GM12878 (cell line): ENCODE measurements at regions not wholly inside any gene's neighbourhood (a gene's known extent, or its start where the extent isn't known, plus 50 kb on each side); places are given as distances from the start of the nearest gene placed in this dataset.
"Not testable (repeated sequence)": the region's sequence is repeated elsewhere in the genome, so short reads cannot be mapped to it uniquely, and the experiment has no call there.

Experiments
- ATAC-seq: fragments of 200-7000 bp; cut with Tn5 transposase; 3 replicates; pipeline ENCODE4 v1.9.1; 2020; ENCODE audit warnings: mild to moderate bottlenecking, moderate library complexity
- BruUV-seq: library from RNA; stranded (reverse); fragments of 400-500 nt; replicated peaks from 2 replicates; lab custom pipeline; 2021; lab: Mats Ljungman, UMichigan
- CTCF ChIA-PET: fragments of 300-600 bp; sonication (Branson Sonifier 250); formaldehyde crosslinking; extraction: SDS; loops from one replicate; lab custom pipeline; 2021; ENCODE audit warnings: inconsistent platforms; lab: Yijun Ruan, JAX
- POLR2A ChIA-PET: fragments of 350-600 bp; formaldehyde crosslinking; extraction: SDS; loops from one replicate; lab custom pipeline; 2021; ENCODE audit warnings: inconsistent platforms; lab: Charles Lee
- RAD21 ChIA-PET: fragments of 300-600 bp; sonication (Branson Sonifier 250); formaldehyde crosslinking; loops from one replicate; lab custom pipeline; 2023; ENCODE audit warnings: antibody characterized with exemption; ENCODE audit not compliant: unreplicated experiment; lab: Charles Lee
- SMC1A ChIA-PET: fragments of 300-600 bp; sonication (Branson Sonifier 250); formaldehyde crosslinking; loops from one replicate; lab custom pipeline; 2023; ENCODE audit not compliant: unreplicated experiment, uncharacterized antibody; lab: Charles Lee
- DNase-seq: peaks from one replicate; pipeline ENCODE4 v3.0.0-alpha.2; 2011; ENCODE audit warnings: low read depth, low spot score
- FAIRE-seq: peaks from 3 replicates; lab custom pipeline; 2011; peaks lifted over from hg19 to GRCh38; lab: Jason Lieb, UNC
- H2AFZ ChIP-seq: 2 replicates; pipeline ENCODE4 v1.6.0; 2011; ENCODE audit warnings: low read depth, low read length, control low read depth; ENCODE audit not compliant: control insufficient read depth
- H3K27ac ChIP-seq: 2 replicates; pipeline ENCODE4 v1.5.1; 2011; ENCODE audit warnings: control low read depth; ENCODE audit not compliant: control insufficient read depth, insufficient read depth
- H3K27me3 ChIP-seq, 2 experiments: replicated peaks in 1 of 2; 2 replicates each; pipeline versions ENCODE4 v1.6.0 to v1.6.1; 2011; ENCODE audit warnings: low read length in 1 of 2; ENCODE audit not compliant: control insufficient read depth in 2 of 2, insufficient read depth in 2 of 2
- H3K36me3 ChIP-seq, 2 experiments: 2 replicates each; pipeline ENCODE4 v1.5.1; 2011; ENCODE audit warnings: low read length in 1 of 2; ENCODE audit not compliant: control insufficient read depth in 2 of 2, insufficient read depth in 2 of 2
- H3K4me1 ChIP-seq: 2 replicates; pipeline ENCODE4 v1.6.1; 2011; ENCODE audit warnings: mild to moderate bottlenecking, low read length, moderate library complexity, mixed read lengths; ENCODE audit not compliant: control insufficient read depth, insufficient read depth
- H3K4me2 ChIP-seq: 2 replicates; pipeline ENCODE4 v1.6.0; 2011; ENCODE audit warnings: control low read depth; ENCODE audit not compliant: control insufficient read depth, insufficient read depth
- H3K4me3 ChIP-seq: fragments of 200-600 bp; sonication (generic); 2 replicates; pipeline ENCODE4 v1.5.1; 2016
- H3K79me2 ChIP-seq: 2 replicates; pipeline ENCODE4 v1.6.0; 2011; ENCODE audit warnings: low read length; ENCODE audit not compliant: control insufficient read depth, insufficient read depth
- H3K9ac ChIP-seq: 2 replicates; pipeline ENCODE4 v1.8.0; 2011; ENCODE audit warnings: low read length, control low read depth, mixed read lengths; ENCODE audit not compliant: control insufficient read depth, insufficient read depth
- H3K9me3 ChIP-seq: replicated peaks from 3 replicates; pipeline ENCODE4 v1.5.1; 2011; ENCODE audit warnings: mild to moderate bottlenecking, low read length; ENCODE audit not compliant: control insufficient read depth, insufficient read depth
- H4K20me1 ChIP-seq: 2 replicates; pipeline ENCODE4 v1.6.0; 2011; ENCODE audit not compliant: control insufficient read depth, insufficient read depth
- HDGF ChIP-seq: fragments of 450-650 bp; IDR thresholded peaks from 2 replicates; pipeline ENCODE4 v1.6.1; 2016; ENCODE audit warnings: antibody characterized with exemption
- NR2F1 ChIP-seq: fragments of 450-650 bp; conservative IDR thresholded peaks from 2 replicates; pipeline ENCODE4 v1.6.1; 2017; ENCODE audit warnings: mild to moderate bottlenecking
- PAX8 ChIP-seq: fragments of 450-650 bp; IDR thresholded peaks from 2 replicates; pipeline ENCODE4 v1.6.1; 2017; ENCODE audit warnings: mild to moderate bottlenecking, moderate library complexity
- PML ChIP-seq: IDR thresholded peaks from 2 replicates; pipeline ENCODE4 v1.6.1; 2012; ENCODE audit warnings: low read length, inconsistent platforms
- SMAD1 ChIP-seq: fragments of 450-650 bp; IDR thresholded peaks from 2 replicates; pipeline ENCODE4 v1.6.1; 2018; ENCODE audit warnings: mild to moderate bottlenecking, low read depth; ENCODE audit not compliant: partially characterized antibody
- TCF12 ChIP-seq: IDR thresholded peaks from 2 replicates; pipeline ENCODE4 v1.6.1; 2011; ENCODE audit warnings: low read depth, mild to moderate bottlenecking, low read length
- WGBS: methylation state at CpG from one replicate; pipeline ENCODE4 v1.1.6; 2016; ENCODE audit warnings: low lambda C conversion rate; ENCODE audit not compliant: insufficient replicate concordance, insufficient coverage; ENCODE audit errors: missing lambda C conversion rate; 5-methylcytosine and 5-hydroxymethylcytosine counted together
- in situ Hi-C: fragments of 300-500 bp; cut with MboI; formaldehyde crosslinking; loops from 9 replicates; pipeline ENCODE4 v1.14.3; 2018; ENCODE audit warnings: mixed read lengths
- intact Hi-C: fragments of 100-400 bp; cut with micrococcal nuclease; formaldehyde crosslinking; loops from one replicate; pipeline ENCODE4 v1.14.2; 2022; ENCODE audit not compliant: unreplicated experiment
- TF ChIP-seq, protein P1 (sequence below): IDR thresholded peaks from 2 replicates; pipeline ENCODE4 v1.6.1; 2011; ENCODE audit warnings: mild to moderate bottlenecking, low read depth, low read length, moderate library complexity; ENCODE audit not compliant: insufficient replicate concordance

DNA sequence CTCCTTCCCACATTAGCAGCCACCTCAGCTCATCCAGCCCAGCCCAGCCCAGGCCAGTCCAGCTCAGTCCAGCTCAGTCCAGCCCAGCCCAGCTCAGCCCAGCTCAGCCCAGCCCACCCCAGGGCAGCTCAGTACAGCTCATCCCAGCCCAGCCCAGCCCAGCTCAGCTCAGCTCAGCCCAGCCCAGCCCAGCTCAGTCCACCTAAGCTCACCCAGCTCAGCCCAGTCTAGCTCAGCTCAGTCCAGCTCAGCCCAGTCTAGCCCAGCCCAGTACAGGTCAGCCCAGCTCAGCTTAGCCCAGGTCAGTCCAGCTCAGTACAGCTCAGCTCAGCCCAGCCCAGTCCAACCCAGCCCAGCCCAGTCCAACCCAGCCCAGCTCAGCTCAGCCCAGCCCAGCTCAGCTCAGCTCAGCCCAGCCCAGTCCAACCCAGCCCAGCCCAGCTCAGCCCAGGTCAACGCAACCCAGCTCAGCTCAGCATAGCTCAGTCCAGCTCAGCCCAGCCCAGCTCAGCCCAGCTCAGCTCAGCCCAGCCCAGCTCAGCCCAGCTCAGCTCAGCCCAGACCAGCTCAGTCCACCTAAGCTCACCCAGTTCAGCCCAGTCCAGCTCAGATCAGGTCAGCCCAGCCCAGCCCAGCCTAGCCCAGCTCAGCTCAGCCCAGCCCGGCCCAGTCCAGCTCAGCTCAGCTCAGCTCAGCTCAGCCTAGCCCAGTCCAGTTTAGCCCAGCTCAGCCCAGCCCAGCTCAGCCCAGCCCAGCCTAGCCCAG, 63.0 kb downstream of the TMEM121 start:
- Histone ChIP-seq H3K36me3 (no peaks in the 10 kb centered on the region), H3K4me2 (no peak overlapping the region), H3K27ac (no peak overlapping the region), H2AFZ (no peak overlapping the region), H3K4me1 (peaks cover 7% of the 10 kb centered on the region), H3K9me3 (no peaks in the 10 kb centered on the region), H3K4me3 (no peak overlapping the region), H3K27me3 (no peaks in the 10 kb centered on the region), H3K79me2 (no peaks in the 10 kb centered on the region), H4K20me1 (no peaks in the 10 kb centered on the region), H3K9ac (no peak overlapping the region)
- in situ Hi-C loops (loop anchor here (10.0 kb wide), 1 partner anchor 115 kb away; no protein-coding TSS in a partner anchor), intact Hi-C loops (no loop called here)
- DNase-seq: no peak
- WGBS: 63% methylated on average over 2 of the region's 2 CpGs
- ChIA-PET SMC1A (interaction anchor here (1.2 kb wide), 1 partner anchor 786 kb away, joined by 4 read pairs; no protein-coding TSS in a partner anchor), CTCF (interaction anchor here (1.4 kb wide), 1 partner anchor 87 kb away, joined by 3 read pairs; no protein-coding TSS in a partner anchor), POLR2A (no interaction called here), RAD21 (no interaction called here)
- no peak for FAIRE-seq
- no peak for TF ChIP-seq TCF12
- TF ChIP-seq HDGF: no peak
- no peak for TF ChIP-seq NR2F1
- TF ChIP-seq PML: no peak
- TF ChIP-seq, protein P1, sequence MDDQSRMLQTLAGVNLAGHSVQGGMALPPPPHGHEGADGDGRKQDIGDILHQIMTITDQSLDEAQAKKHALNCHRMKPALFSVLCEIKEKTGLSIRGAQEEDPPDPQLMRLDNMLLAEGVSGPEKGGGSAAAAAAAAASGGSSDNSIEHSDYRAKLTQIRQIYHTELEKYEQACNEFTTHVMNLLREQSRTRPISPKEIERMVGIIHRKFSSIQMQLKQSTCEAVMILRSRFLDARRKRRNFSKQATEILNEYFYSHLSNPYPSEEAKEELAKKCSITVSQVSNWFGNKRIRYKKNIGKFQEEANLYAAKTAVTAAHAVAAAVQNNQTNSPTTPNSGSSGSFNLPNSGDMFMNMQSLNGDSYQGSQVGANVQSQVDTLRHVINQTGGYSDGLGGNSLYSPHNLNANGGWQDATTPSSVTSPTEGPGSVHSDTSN: no peak
- TF ChIP-seq PAX8: no peak
- TF ChIP-seq SMAD1: no peak
- no TSS peak for BruUV-seq
- no peak for ATAC-seq

DNA sequence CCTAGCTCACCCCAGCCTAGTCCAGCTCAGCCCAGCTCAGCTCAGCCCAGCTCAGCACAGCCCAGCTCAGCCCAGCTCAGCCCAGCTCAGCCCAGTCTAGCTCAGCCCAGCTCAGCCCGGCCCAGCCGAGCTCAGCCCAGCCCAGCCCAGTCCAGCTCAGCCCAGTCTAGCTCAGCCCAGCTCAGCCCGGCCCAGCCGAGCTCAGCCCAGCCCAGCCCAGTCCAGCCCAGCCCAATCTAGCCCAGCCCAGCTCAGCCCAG, 63.5 kb downstream of the TMEM121 start:
- H3K4me2 ChIP-seq, DNase-seq, H3K9me3 ChIP-seq, H2AFZ ChIP-seq, SMC1A ChIA-PET, H4K20me1 ChIP-seq, RAD21 ChIA-PET, H3K27ac ChIP-seq, BruUV-seq, H3K27me3 ChIP-seq, H3K4me3 ChIP-seq, CTCF ChIA-PET, POLR2A ChIA-PET, intact Hi-C loops, H3K9ac ChIP-seq, ATAC-seq, H3K4me1 ChIP-seq, H3K36me3 ChIP-seq, H3K79me2 ChIP-seq, FAIRE-seq: not testable (repeated sequence)
- 75% methylated on average over 4 of the region's 4 CpGs for WGBS
- in situ Hi-C loops: loop anchor here (10.0 kb wide), 1 partner anchor 115 kb away; no protein-coding TSS in a partner anchor
